Activated CD4-positive, alpha-beta T cell treated with anti-CD3 and anti-CD28 coated beads for 1 hour (primary cell): ENCODE measurements at regions not wholly inside any gene's neighbourhood (a gene's known extent, or its start where the extent isn't known, plus 50 kb on each side); places are given as distances from the start of the nearest gene placed in this dataset.

ENCODE experiments used
- DNase-seq: peaks from one replicate; pipeline ENCODE4 v3.0.0-alpha.2; 2020

GRCh38 chr2:134185639-134186038 is 68.2 kb upstream of the MGAT5 start:
- no peak for DNase-seq

- no peak for DNase-seq
Observed at GRCh38 chr2:134189009-134189720, 64.7 kb upstream of the MGAT5 start.

- no peak for DNase-seq
Observed at GRCh38 chr2:134190062-134190806, 63.6 kb upstream of the MGAT5 start.

GRCh38 chr2:134190807-134191203 is 63.1 kb upstream of the MGAT5 start:
- DNase-seq: no peak

- DNase-seq: no peak
Observed at GRCh38 chr2:134191835-134192234, 62.0 kb upstream of the MGAT5 start.

- no peak for DNase-seq
Observed at GRCh38 chr2:134193006-134193405, 60.9 kb upstream of the MGAT5 start.

GRCh38 chr2:134194519-134194918 is 59.4 kb upstream of the MGAT5 start:
- no peak for DNase-seq

- no peak for DNase-seq
Observed at GRCh38 chr2:134195341-134195740, 58.5 kb upstream of the MGAT5 start.

GRCh38 chr2:134197445-134197844 is 56.4 kb upstream of the MGAT5 start:
- DNase-seq: no peak

- no peak for DNase-seq
Observed at GRCh38 chr2:134198006-134198634, 55.8 kb upstream of the MGAT5 start.

- DNase-seq: no peak
Observed at GRCh38 chr2:134199123-134199522, 54.7 kb upstream of the MGAT5 start.

- DNase-seq: no peak
Observed at GRCh38 chr2:134200036-134200618, 53.7 kb upstream of the MGAT5 start.

- DNase-seq: no peak
Observed at GRCh38 chr2:134201533-134201932, 52.3 kb upstream of the MGAT5 start.

GRCh38 chr2:134202371-134202770 is 51.5 kb upstream of the MGAT5 start:
- DNase-seq: no peak

GRCh38 chr2:134203175-134203574 is 50.7 kb upstream of the MGAT5 start:
- no peak for DNase-seq
